Neural progenitor cell (in vitro differentiated cells): ENCODE measurements at regions not wholly inside any gene's neighbourhood (a gene's known extent, or its start where the extent isn't known, plus 50 kb on each side); places are given as distances from the start of the nearest gene placed in this dataset.
A peak's percentile ranks its signal among the peaks of the same experiment; 100 is the strongest.

ENCODE experiments used
- DNase-seq: peaks from one replicate; pipeline ENCODE4 v3.0.0-alpha.2; 2016; ENCODE audit warnings: low spot score
- H2AFZ ChIP-seq: fragments of 200-600 bp; sonication (generic); replicated peaks from 2 replicates; pipeline ENCODE4 v1.6.1; 2016; ENCODE audit warnings: antibody characterized with exemption
- H3F3A ChIP-seq: fragments of 200-600 bp; sonication (generic); 2 replicates; pipeline ENCODE4 v1.6.1; 2016; ENCODE audit warnings: antibody characterized with exemption, low read depth
- H3K27ac ChIP-seq: fragments of 200-600 bp; sonication (generic); 2 replicates; pipeline ENCODE4 v1.5.1; 2016; ENCODE audit warnings: mild to moderate bottlenecking
- H3K27me3 ChIP-seq: fragments of 200-600 bp; sonication (generic); 2 replicates; pipeline ENCODE4 v1.6.1; 2016; ENCODE audit warnings: mild to moderate bottlenecking, moderate library complexity
- H3K36me3 ChIP-seq: fragments of 200-600 bp; sonication (generic); 2 replicates; pipeline ENCODE4 v1.5.1; 2016
- H3K4me1 ChIP-seq: fragments of 200-600 bp; sonication (generic); 2 replicates; pipeline ENCODE4 v1.6.1; 2016; ENCODE audit warnings: mixed run types
- H3K4me2 ChIP-seq: fragments of 200-600 bp; sonication (generic); 2 replicates; pipeline ENCODE4 v1.6.1; 2016
- H3K4me3 ChIP-seq: fragments of 200-600 bp; sonication (generic); 2 replicates; pipeline ENCODE4 v1.5.1; 2016
- H3K79me2 ChIP-seq: fragments of 200-600 bp; sonication (generic); 2 replicates; pipeline ENCODE4 v1.6.1; 2016; ENCODE audit warnings: low read depth
- H3K9ac ChIP-seq: fragments of 200-600 bp; sonication (generic); 2 replicates; pipeline ENCODE4 v1.6.1; 2016
- H3K9me3 ChIP-seq: fragments of 200-600 bp; sonication (generic); 2 replicates; pipeline ENCODE4 v1.5.1; 2016; ENCODE audit warnings: low read depth
- H4K20me1 ChIP-seq: fragments of 200-600 bp; sonication (generic); 2 replicates; pipeline ENCODE4 v1.6.1; 2016; ENCODE audit warnings: low read depth
- H3K27ac Mint-ChIP-seq: 3 replicates; pipeline ENCODE4 v1.8.0; 2021; ENCODE audit warnings: mixed read lengths
- H3K27me3 Mint-ChIP-seq: 2 replicates; pipeline ENCODE4 v1.8.0; 2022; ENCODE audit warnings: low read depth, mild to moderate bottlenecking, inconsistent platforms, moderate library complexity, mixed read lengths; ENCODE audit not compliant: insufficient read depth
- H3K36me3 Mint-ChIP-seq: 3 replicates; pipeline ENCODE4 v1.8.0; 2021; ENCODE audit warnings: mixed read lengths
- H3K4me1 Mint-ChIP-seq: 3 replicates; pipeline ENCODE4 v1.8.0; 2021; ENCODE audit warnings: mixed read lengths
- H3K4me3 Mint-ChIP-seq: 3 replicates; pipeline ENCODE4 v1.8.0; 2021; ENCODE audit warnings: mild to moderate bottlenecking, moderate library complexity, mixed read lengths
- H3K9me3 Mint-ChIP-seq: 3 replicates; pipeline ENCODE4 v1.8.0; 2020; ENCODE audit warnings: mixed read lengths
- CTCF ChIP-seq: fragments of 200-600 bp; sonication (generic); IDR thresholded peaks from 2 replicates; pipeline ENCODE4 v1.5.1; 2017; ENCODE audit warnings: antibody characterized with exemption, mild to moderate bottlenecking
- EZH2 ChIP-seq: fragments of 200-600 bp; sonication (generic); IDR thresholded peaks from 2 replicates; pipeline ENCODE4 v1.6.1; 2017; ENCODE audit warnings: antibody characterized with exemption, mild to moderate bottlenecking, moderate library complexity
- EZH2phosphoT487 ChIP-seq: fragments of 200-600 bp; sonication (generic); IDR thresholded peaks from 2 replicates; pipeline ENCODE4 v1.6.1; 2017; ENCODE audit warnings: antibody characterized with exemption

GRCh38 chr3:120516136-120516535 is 65.3 kb upstream of the FSTL1 start:
- TF ChIP-seq EZH2phosphoT487: no peak
- no peak for TF ChIP-seq EZH2
- no peak for TF ChIP-seq CTCF
- no peaks in the 10 kb centered on the region for H3K79me2 ChIP-seq
- no peaks in the 10 kb centered on the region for H3K36me3 Mint-ChIP-seq
- no peak overlapping the region for H3K4me3 Mint-ChIP-seq
- no peak overlapping the region for H3K27ac Mint-ChIP-seq
- no peak overlapping the region for H3K4me3 ChIP-seq
- peaks cover 3% of the 10 kb centered on the region for H3K9me3 Mint-ChIP-seq
- H3K27me3 ChIP-seq: no peaks in the 10 kb centered on the region
- H4K20me1 ChIP-seq: no peaks in the 10 kb centered on the region
- no peaks in the 10 kb centered on the region for H3F3A ChIP-seq
- peak overlapping the region; percentile 32 for H2AFZ ChIP-seq
- peaks cover 2% of the 10 kb centered on the region for H3K27me3 Mint-ChIP-seq
- DNase-seq: no peak
- no peaks in the 10 kb centered on the region for H3K9me3 ChIP-seq
- no peaks in the 10 kb centered on the region for H3K4me1 Mint-ChIP-seq
- H3K4me1 ChIP-seq: no peaks in the 10 kb centered on the region
- no peak overlapping the region for H3K4me2 ChIP-seq
- no peaks in the 10 kb centered on the region for H3K36me3 ChIP-seq
- no peak overlapping the region for H3K9ac ChIP-seq
- H3K27ac ChIP-seq: no peak overlapping the region

GRCh38 chr3:120512655-120513054 is 61.9 kb upstream of the FSTL1 start:
- H3K36me3 Mint-ChIP-seq: peaks cover 2% of the 10 kb centered on the region
- H3K4me2 ChIP-seq: no peak overlapping the region
- peaks cover 11% of the 10 kb centered on the region for H3K36me3 ChIP-seq
- DNase-seq: no peak
- H3K27me3 ChIP-seq: no peaks in the 10 kb centered on the region
- no peak overlapping the region for H2AFZ ChIP-seq
- H3K4me1 ChIP-seq: no peaks in the 10 kb centered on the region
- H3K9me3 Mint-ChIP-seq: peaks cover 15% of the 10 kb centered on the region
- TF ChIP-seq EZH2 (no peak), CTCF (no peak)
- peaks cover 2% of the 10 kb centered on the region for H3K27me3 Mint-ChIP-seq
- peaks cover 26% of the 10 kb centered on the region for H3K9me3 ChIP-seq
- no peaks in the 10 kb centered on the region for H3F3A ChIP-seq
- H3K9ac ChIP-seq: no peak overlapping the region
- H3K27ac Mint-ChIP-seq: no peak overlapping the region
- no peaks in the 10 kb centered on the region for H3K79me2 ChIP-seq
- no peak overlapping the region for H3K4me3 Mint-ChIP-seq
- no peak overlapping the region for H3K4me3 ChIP-seq
- no peaks in the 10 kb centered on the region for H3K4me1 Mint-ChIP-seq
- H4K20me1 ChIP-seq: no peaks in the 10 kb centered on the region
- no peak overlapping the region for H3K27ac ChIP-seq

- Histone ChIP-seq H3K9ac (no peak overlapping the region), H2AFZ (peak overlapping the region; percentile 42), H3F3A (peaks cover 7% of the 10 kb centered on the region), H3K27ac (no peak overlapping the region), H3K4me2 (no peak overlapping the region), H4K20me1 (no peaks in the 10 kb centered on the region), H3K4me1 (peaks cover 14% of the 10 kb centered on the region), H3K79me2 (no peaks in the 10 kb centered on the region), H3K36me3 (peaks cover 11% of the 10 kb centered on the region), H3K4me3 (no peak overlapping the region), H3K27me3 (no peaks in the 10 kb centered on the region), H3K9me3 (peaks cover 26% of the 10 kb centered on the region)
- H3K27me3 Mint-ChIP-seq: peaks cover 4% of the 10 kb centered on the region
- DNase-seq: peak; percentile 50
- H3K4me1 Mint-ChIP-seq: no peaks in the 10 kb centered on the region
- peaks cover 15% of the 10 kb centered on the region for H3K9me3 Mint-ChIP-seq
- H3K27ac Mint-ChIP-seq: no peak overlapping the region
- TF ChIP-seq CTCF: peak; percentile 73
- no peak for TF ChIP-seq EZH2phosphoT487
- TF ChIP-seq EZH2: no peak
- H3K4me3 Mint-ChIP-seq: no peak overlapping the region
- H3K36me3 Mint-ChIP-seq: peaks cover 2% of the 10 kb centered on the region
These were observed 56.3 kb upstream of the FSTL1 start for GRCh38 chr3:120506828-120507774.
